ENCODE measurements at regions not wholly inside any gene's neighbourhood (a gene's known extent, or its start where the extent isn't known, plus 50 kb on each side); places are given as distances from the start of the nearest gene placed in this dataset.

DNA sequence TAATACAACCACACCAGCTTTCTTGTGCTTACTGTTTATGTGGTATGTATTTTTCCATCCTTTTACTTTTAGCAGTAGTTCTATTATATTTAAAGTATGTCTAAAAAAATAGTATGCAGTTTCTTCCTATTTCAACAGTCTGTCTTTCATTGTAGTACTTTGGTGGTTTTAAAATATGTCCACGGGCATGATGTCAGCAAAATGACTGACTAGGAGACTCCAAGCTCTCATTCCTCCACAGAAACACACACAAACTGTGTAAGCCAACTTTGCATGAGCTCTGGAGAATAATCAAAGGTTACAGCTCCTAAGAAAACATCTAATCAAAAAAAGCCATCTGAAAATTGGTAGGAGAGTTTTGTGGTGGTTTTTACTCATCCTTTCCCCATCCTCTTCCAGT is 56.1 kb downstream of the TEX51 start:
- TF ChIP-seq, protein P1, sequence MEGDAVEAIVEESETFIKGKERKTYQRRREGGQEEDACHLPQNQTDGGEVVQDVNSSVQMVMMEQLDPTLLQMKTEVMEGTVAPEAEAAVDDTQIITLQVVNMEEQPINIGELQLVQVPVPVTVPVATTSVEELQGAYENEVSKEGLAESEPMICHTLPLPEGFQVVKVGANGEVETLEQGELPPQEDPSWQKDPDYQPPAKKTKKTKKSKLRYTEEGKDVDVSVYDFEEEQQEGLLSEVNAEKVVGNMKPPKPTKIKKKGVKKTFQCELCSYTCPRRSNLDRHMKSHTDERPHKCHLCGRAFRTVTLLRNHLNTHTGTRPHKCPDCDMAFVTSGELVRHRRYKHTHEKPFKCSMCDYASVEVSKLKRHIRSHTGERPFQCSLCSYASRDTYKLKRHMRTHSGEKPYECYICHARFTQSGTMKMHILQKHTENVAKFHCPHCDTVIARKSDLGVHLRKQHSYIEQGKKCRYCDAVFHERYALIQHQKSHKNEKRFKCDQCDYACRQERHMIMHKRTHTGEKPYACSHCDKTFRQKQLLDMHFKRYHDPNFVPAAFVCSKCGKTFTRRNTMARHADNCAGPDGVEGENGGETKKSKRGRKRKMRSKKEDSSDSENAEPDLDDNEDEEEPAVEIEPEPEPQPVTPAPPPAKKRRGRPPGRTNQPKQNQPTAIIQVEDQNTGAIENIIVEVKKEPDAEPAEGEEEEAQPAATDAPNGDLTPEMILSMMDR (IDR thresholded peaks at IDR 0.05): no peak
- TF ChIP-seq MYC (IDR thresholded peaks at IDR 0.05; ENCODE audit: borderline replicate concordance, low read length) (no peak), KDM1A (IDR thresholded peaks at IDR 0.05; ENCODE audit: low read depth) (no peak), JUNB (IDR thresholded peaks at IDR 0.05) (no peak)
- TF ChIP-seq, protein P2, sequence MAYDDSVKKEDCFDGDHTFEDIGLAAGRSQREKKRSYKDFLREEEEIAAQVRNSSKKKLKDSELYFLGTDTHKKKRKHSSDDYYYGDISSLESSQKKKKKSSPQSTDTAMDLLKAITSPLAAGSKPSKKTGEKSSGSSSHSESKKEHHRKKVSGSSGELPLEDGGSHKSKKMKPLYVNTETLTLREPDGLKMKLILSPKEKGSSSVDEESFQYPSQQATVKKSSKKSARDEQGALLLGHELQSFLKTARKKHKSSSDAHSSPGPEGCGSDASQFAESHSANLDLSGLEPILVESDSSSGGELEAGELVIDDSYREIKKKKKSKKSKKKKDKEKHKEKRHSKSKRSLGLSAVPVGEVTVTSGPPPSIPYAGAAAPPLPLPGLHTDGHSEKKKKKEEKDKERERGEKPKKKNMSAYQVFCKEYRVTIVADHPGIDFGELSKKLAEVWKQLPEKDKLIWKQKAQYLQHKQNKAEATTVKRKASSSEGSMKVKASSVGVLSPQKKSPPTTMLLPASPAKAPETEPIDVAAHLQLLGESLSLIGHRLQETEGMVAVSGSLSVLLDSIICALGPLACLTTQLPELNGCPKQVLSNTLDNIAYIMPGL (CRISPR knock-in tag; IDR thresholded peaks at IDR 0.05; ENCODE audit: borderline replicate concordance): no peak

Data from A549 (cell line).